Fibroblast of mammary gland (primary cell): ENCODE measurements at regions not wholly inside any gene's neighbourhood (a gene's known extent, or its start where the extent isn't known, plus 50 kb on each side); places are given as distances from the start of the nearest gene placed in this dataset.

Source experiments
- DNase-seq: peaks from one replicate; pipeline ENCODE4 v3.0.0-alpha.2; 2010; ENCODE audit warnings: low read depth
- H3K4me3 ChIP-seq: 2 replicates; pipeline ENCODE4 v1.5.1; 2011; ENCODE audit warnings: low read depth, mild to moderate bottlenecking, low read length, moderate library complexity; ENCODE audit not compliant: control insufficient read depth
- CTCF ChIP-seq: conservative IDR thresholded peaks from 2 replicates; pipeline ENCODE4 v1.5.1; 2011; ENCODE audit warnings: low read depth, low read length, inconsistent platforms; ENCODE audit not compliant: control insufficient read depth, insufficient read depth

- no peak overlapping the region for H3K4me3 ChIP-seq
- no peak for DNase-seq
- no peak for TF ChIP-seq CTCF
These were observed 66.3 kb upstream of the BCL11B start for GRCh38 chr14:99338313-99338712.

- DNase-seq, result no peak
- TF ChIP-seq CTCF, result no peak
- no peak overlapping the region for H3K4me3 ChIP-seq
These were observed 62.0 kb upstream of the BCL11B start for GRCh38 chr14:99333841-99334635.

DNA sequence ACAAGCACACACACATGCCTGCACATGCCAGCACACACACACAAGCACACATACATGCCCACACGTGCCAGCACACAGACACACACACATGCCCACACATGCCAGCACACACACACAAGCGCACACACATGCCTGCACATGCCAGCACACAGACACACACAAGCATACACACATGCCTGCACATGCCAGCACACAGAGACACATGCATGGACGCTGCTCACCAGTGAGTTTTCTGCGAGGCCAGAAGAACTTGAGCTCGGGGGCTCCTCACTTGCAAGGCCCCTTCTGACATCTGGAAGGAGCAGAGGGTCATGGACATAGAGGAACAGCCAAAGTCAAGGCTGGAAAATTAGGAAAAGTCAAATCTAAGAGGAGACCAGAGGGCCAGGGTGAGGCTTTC, 61.2 kb upstream of the BCL11B start:
- DNase-seq, result no peak
- no peak for TF ChIP-seq CTCF
- no peak overlapping the region for H3K4me3 ChIP-seq

DNA sequence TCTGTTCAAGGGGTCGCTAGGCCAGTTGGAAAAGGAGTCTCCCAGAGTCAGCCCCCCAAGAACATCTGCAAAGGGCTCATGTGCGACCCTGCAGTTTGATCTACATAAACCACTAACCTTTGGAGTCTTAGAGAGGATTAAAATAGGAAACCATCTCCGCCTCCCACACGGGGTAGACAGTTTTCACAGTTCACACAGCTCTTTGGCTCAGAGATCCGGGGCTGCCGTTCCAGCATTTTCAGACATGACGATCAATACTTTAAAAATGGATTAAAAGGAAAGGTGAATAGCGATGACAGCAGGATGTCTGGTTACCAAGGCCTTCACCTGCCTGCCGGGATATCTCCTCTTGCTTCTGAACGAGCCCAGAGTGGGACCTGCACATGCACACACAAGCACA, 59.8 kb upstream of the BCL11B start:
- no peak for DNase-seq
- no peak for TF ChIP-seq CTCF
- no peak overlapping the region for H3K4me3 ChIP-seq

DNA sequence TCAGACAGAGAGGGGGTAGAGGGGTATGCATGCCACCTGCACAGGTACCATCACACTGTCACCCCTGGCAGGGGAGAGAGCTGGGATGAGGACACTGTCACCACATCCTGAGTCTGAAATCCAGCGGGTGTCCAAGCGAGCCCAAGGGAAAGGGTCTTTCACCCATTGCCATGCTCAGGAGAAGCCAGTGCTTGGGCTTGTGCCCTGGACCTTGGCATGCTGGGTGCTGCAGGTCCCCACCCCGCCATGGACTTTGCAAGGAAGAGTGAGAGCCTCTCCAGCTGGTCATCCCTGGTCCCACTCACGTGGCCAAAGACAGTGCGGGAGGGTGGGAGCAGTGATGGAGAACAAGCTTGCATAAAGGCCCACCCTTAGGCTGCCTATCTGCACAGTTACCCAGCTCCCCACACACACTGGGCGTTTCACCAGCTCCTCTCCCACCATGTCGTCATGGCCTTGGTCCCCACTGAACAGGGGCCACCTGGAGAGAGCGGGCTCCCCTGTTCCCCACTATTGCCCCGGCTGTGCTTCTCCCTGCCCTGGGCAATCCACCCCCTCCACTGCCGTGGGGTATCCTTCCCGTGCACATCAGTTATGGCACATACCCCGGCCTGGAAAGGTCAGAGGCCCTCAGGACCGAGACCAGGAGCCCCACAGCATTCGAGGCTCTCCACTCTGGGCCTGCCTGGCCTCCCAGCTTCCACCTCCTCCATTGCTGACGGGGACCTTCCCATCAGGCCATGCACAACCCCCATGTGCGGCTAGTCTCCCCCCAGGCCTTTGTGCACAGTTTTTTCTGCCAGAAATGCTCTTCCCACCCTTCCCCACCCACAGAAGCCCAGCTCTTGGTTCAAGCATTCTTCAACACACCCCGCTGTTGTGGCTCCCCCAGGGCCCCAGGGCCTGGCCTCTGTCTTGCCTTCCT, 58.6 kb upstream of the BCL11B start:
- DNase-seq, result no peak
- no peak overlapping the region for H3K4me3 ChIP-seq
- TF ChIP-seq CTCF, result no peak

- no peak overlapping the region for H3K4me3 ChIP-seq
- TF ChIP-seq CTCF, result no peak
- DNase-seq, result no peak
These were observed 57.8 kb upstream of the BCL11B start for GRCh38 chr14:99329711-99330315.
